ENCODE measurements at regions not wholly inside any gene's neighbourhood (a gene's known extent, or its start where the extent isn't known, plus 50 kb on each side); places are given as distances from the start of the nearest gene placed in this dataset.
A peak's percentile ranks its signal among the peaks of the same experiment; 100 is the strongest.

- Histone ChIP-seq H3K4me2 (ENCODE audit: low read length) (peak overlapping the region; percentile 1), H3K9me3 (ENCODE audit: insufficient read depth, low read depth, low read length) (peaks cover 8% of the 10 kb centered on the region), H3K36me3 (ENCODE audit: insufficient read depth, low read length) (no peaks in the 10 kb centered on the region), H3K4me1 (ENCODE audit: insufficient read depth, low read length) (no peaks in the 10 kb centered on the region), H3K79me2 (ENCODE audit: insufficient read depth, low read length) (no peaks in the 10 kb centered on the region), H3K27ac (ENCODE audit: low read depth, low read length) (no peak overlapping the region), H3K27me3 (ENCODE audit: insufficient read depth, low read length) (no peaks in the 10 kb centered on the region), H2AFZ (ENCODE audit: low read depth, low read length) (no peak overlapping the region), H3K9ac (ENCODE audit: low read length) (no peak overlapping the region), H3K4me3 (ENCODE audit: insufficient read depth, low read depth, low read length) (no peak overlapping the region), H4K20me1 (ENCODE audit: insufficient read depth, low read length) (no peaks in the 10 kb centered on the region)
- no peak for FAIRE-seq
- DNase-seq (ENCODE audit: low read depth): peak; percentile 56
- H3K27ac Mint-ChIP-seq (ENCODE audit: unreplicated experiment): no peak overlapping the region
- peaks cover 10% of the 10 kb centered on the region for H3K9me3 Mint-ChIP-seq (ENCODE audit: unreplicated experiment)
- no peaks in the 10 kb centered on the region for H3K4me1 Mint-ChIP-seq (ENCODE audit: low read depth, unreplicated experiment)
- no peak overlapping the region for H3K4me3 Mint-ChIP-seq (ENCODE audit: unreplicated experiment)
- no peaks in the 10 kb centered on the region for H3K27me3 Mint-ChIP-seq (ENCODE audit: low read depth, unreplicated experiment)
- TF ChIP-seq EZH2 (IDR thresholded peaks at IDR 0.05; ENCODE audit: insufficient read depth, low read length) (no peak), CTCF (IDR thresholded peaks at IDR 0.05; ENCODE audit: insufficient read depth, low read depth, low read length) (no peak)
- H3K36me3 Mint-ChIP-seq (ENCODE audit: low read depth, unreplicated experiment): peaks cover 2% of the 10 kb centered on the region
These were observed 59.9 kb upstream of the PRRX1 start for GRCh38 chr1:170604065-170604464.

- H3K27ac Mint-ChIP-seq (ENCODE audit: unreplicated experiment): no peak overlapping the region
- no peak overlapping the region for H3K27ac ChIP-seq (ENCODE audit: low read depth, low read length)
- DNase-seq (ENCODE audit: low read depth) (no peak), FAIRE-seq (no peak)
- no peaks in the 10 kb centered on the region for H3K27me3 ChIP-seq (ENCODE audit: insufficient read depth, low read length)
- H3K79me2 ChIP-seq (ENCODE audit: insufficient read depth, low read length): no peaks in the 10 kb centered on the region
- no peak overlapping the region for H3K4me2 ChIP-seq (ENCODE audit: low read length)
- H2AFZ ChIP-seq (ENCODE audit: low read depth, low read length): no peak overlapping the region
- H3K9ac ChIP-seq (ENCODE audit: low read length): no peak overlapping the region
- peaks cover 2% of the 10 kb centered on the region for H3K36me3 Mint-ChIP-seq (ENCODE audit: low read depth, unreplicated experiment)
- H3K9me3 ChIP-seq (ENCODE audit: insufficient read depth, low read depth, low read length): peaks cover 8% of the 10 kb centered on the region
- no peaks in the 10 kb centered on the region for H3K36me3 ChIP-seq (ENCODE audit: insufficient read depth, low read length)
- H3K27me3 Mint-ChIP-seq (ENCODE audit: low read depth, unreplicated experiment): no peaks in the 10 kb centered on the region
- no peaks in the 10 kb centered on the region for H4K20me1 ChIP-seq (ENCODE audit: insufficient read depth, low read length)
- H3K4me3 Mint-ChIP-seq (ENCODE audit: unreplicated experiment): no peak overlapping the region
- H3K4me1 Mint-ChIP-seq (ENCODE audit: low read depth, unreplicated experiment): no peaks in the 10 kb centered on the region
- H3K4me1 ChIP-seq (ENCODE audit: insufficient read depth, low read length): no peaks in the 10 kb centered on the region
- TF ChIP-seq CTCF (IDR thresholded peaks at IDR 0.05; ENCODE audit: insufficient read depth, low read depth, low read length) (no peak), EZH2 (IDR thresholded peaks at IDR 0.05; ENCODE audit: insufficient read depth, low read length) (no peak)
- peaks cover 12% of the 10 kb centered on the region for H3K9me3 Mint-ChIP-seq (ENCODE audit: unreplicated experiment)
- H3K4me3 ChIP-seq (ENCODE audit: insufficient read depth, low read depth, low read length): no peak overlapping the region
These were observed 59.0 kb upstream of the PRRX1 start for GRCh38 chr1:170604889-170605288.

Data from astrocyte (in vitro differentiated cells and primary cell).